ENCODE measurements at regions not wholly inside any gene's neighbourhood (a gene's known extent, or its start where the extent isn't known, plus 50 kb on each side); places are given as distances from the start of the nearest gene placed in this dataset.

DNA sequence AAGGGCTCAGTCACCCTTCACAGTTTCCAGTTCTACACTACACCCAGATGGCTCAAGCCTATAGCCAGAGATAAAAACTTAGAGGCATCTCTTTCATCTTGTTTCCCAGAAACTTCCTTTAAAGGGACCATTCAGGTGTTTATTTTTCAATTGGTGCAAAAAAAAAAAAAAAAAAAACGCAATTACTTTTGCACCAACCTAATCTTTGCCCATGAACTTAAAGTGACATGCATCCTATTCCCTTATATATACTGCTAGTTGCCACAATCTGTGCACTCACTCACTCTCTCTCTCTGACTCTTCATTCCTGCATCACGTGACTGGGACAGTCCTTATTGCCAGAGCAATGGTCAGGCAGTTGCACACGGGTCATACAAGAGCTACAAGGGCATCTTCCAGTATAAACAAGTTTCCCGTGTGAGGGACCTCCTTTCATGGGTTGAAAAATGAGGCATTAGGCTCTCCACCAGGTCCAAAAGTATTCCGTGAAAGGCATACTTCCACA is 789.4 kb downstream of the EPHA4 start:
- Histone ChIP-seq H3K4me3 (ENCODE audit: low read length) (no peak overlapping the region), H3K27me3 (ENCODE audit: insufficient read depth, low read length) (peaks cover 30% of the 10 kb centered on the region), H3K9me3 (ENCODE audit: insufficient read depth, low read depth, low read length) (peaks cover 5% of the 10 kb centered on the region; the same call in 1 of the 2 replicates), H3K4me1 (ENCODE audit: insufficient read depth, low read length) (peaks cover 6% of the 10 kb centered on the region; the same call in 1 of the 2 replicates), H3K36me3 (ENCODE audit: insufficient read depth, low read length) (no peaks in the 10 kb centered on the region), H3K9ac (ENCODE audit: low read depth, low read length) (no peak overlapping the region), H3K27ac (ENCODE audit: low read depth, low read length) (no peak overlapping the region)
- WGBS = 96% methylated on average over 5 of the region's 5 CpGs

DNA sequence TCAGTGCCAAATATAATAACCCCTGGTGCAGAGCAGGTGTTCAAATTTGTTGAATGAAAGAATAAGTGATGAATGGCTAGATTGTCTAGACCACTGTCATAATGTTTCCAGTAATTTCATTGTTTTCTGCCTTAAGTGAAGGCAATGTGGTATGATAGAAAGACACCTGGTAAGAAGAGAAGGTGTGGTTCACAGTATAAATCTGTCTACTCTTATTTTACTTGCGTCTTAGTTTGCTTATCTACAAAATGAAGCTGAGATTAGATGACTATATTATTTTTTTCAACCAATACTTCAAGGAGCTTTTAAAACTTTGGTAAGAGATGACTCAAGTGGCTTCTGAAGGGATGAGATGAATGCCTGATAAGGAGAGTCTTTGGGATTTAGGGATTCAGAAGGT is 788.4 kb downstream of the EPHA4 start:
- Histone ChIP-seq H3K9ac (ENCODE audit: low read depth, low read length) (no peak overlapping the region), H3K27ac (ENCODE audit: low read depth, low read length) (no peak overlapping the region), H3K36me3 (ENCODE audit: insufficient read depth, low read length) (no peaks in the 10 kb centered on the region), H3K27me3 (ENCODE audit: insufficient read depth, low read length) (peaks cover 26% of the 10 kb centered on the region), H3K9me3 (ENCODE audit: insufficient read depth, low read depth, low read length) (peaks cover 5% of the 10 kb centered on the region; the same call in 1 of the 2 replicates), H3K4me1 (ENCODE audit: insufficient read depth, low read length) (peaks cover 6% of the 10 kb centered on the region; the same call in 1 of the 2 replicates), H3K4me3 (ENCODE audit: low read length) (no peak overlapping the region)
- WGBS = no CpG with 5 or more reads among the region's 1 CpG

DNA sequence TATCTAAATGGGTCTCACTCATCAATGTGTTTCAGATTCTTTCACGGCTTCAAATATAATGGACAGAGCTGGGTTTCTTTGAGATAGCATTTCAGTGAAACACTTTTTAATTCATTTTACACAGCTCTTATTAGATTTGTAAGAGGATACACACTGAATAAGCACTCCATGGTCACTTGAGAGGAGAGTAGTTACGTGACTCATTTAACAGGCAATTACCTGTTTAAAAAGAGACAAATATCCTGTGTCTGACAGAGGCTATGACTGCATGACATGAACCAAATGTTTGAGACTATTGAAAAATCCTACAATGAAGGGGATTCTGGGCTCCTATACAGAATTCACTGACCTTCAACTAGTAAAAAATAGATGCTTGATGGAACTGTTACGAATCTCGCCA is 786.9 kb downstream of the EPHA4 start:
- H3K27me3 ChIP-seq (ENCODE audit: insufficient read depth, low read length) = peaks cover 24% of the 10 kb centered on the region
- WGBS = 98% methylated on average over 4 of the region's 4 CpGs
- peaks cover 6% of the 10 kb centered on the region; the same call in 1 of the 2 replicates for H3K4me1 ChIP-seq (ENCODE audit: insufficient read depth, low read length)
- no peak overlapping the region for H3K9ac ChIP-seq (ENCODE audit: low read depth, low read length)
- no peaks in the 10 kb centered on the region for H3K9me3 ChIP-seq (ENCODE audit: insufficient read depth, low read depth, low read length)
- H3K4me3 ChIP-seq (ENCODE audit: low read length) = no peak overlapping the region
- H3K36me3 ChIP-seq (ENCODE audit: insufficient read depth, low read length) = no peaks in the 10 kb centered on the region
- H3K27ac ChIP-seq (ENCODE audit: low read depth, low read length) = no peak overlapping the region

DNA sequence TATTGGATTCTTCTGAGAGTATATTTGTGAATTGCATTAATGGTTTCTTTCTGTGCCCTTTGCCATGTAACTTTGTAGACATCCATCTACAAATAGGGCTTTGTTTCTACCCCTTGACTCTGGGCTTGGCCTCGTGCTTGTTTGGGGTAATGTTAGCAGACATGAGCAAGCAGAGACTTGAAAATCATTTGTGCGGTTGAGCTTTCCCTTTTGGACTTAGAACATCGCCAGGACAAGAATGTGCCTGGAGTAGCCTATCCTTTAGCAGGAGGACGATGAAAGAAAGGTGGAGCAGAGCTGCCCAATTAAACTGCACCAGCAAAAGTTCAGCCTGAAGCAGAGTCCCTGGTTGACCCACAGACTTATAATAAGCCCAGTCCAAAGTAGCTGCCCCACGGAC is 785.9 kb downstream of the EPHA4 start:
- no peak overlapping the region for H3K9ac ChIP-seq (ENCODE audit: low read depth, low read length)
- 93% methylated on average over 5 of the region's 5 CpGs for WGBS
- no peaks in the 10 kb centered on the region for H3K9me3 ChIP-seq (ENCODE audit: insufficient read depth, low read depth, low read length)
- no peak overlapping the region for H3K27ac ChIP-seq (ENCODE audit: low read depth, low read length)
- H3K36me3 ChIP-seq (ENCODE audit: insufficient read depth, low read length) = no peaks in the 10 kb centered on the region
- no peak overlapping the region for H3K4me3 ChIP-seq (ENCODE audit: low read length)
- H3K27me3 ChIP-seq (ENCODE audit: insufficient read depth, low read length) = peaks cover 15% of the 10 kb centered on the region
- H3K4me1 ChIP-seq (ENCODE audit: insufficient read depth, low read length) = peaks cover 6% of the 10 kb centered on the region; the same call in 1 of the 2 replicates

DNA sequence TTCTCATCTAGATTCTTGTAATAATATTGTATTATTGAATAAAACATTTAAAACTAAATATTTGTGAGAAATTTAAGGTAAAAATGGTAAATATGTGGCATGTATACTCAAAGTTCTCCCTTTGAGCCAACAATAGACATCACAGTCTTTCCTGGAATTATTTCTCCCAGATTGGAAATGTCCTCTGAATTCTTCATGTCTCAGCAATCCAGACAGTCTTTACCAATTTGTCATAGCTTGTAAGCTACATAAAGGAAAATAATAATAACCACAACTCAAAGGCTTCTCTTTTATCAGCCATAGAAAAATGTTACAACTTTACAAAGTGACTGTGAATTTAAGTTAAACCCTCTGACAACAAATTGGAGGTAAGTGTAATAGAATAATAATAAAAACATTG is 784.9 kb downstream of the EPHA4 start:
- no peak overlapping the region for H3K27ac ChIP-seq (ENCODE audit: low read depth, low read length)

DNA sequence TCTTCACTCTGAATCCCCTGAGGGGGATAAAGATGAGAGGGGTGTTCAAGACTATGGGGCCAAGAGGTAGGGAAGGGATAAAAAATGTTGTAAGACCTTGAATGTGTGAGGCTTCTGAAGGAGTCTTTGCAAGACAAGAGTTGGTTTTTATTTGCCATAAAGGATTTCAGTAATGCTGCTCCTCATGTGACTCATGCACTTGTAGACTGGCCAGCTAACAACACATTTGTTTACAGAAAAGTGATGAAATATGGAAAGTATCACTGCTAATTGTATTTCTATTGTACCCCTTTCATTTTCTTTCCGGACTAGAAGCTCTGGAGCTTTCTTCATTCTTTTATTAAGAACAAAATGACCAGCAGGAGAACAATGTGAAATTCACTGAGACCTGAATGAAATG is 782.1 kb downstream of the EPHA4 start:
- Histone ChIP-seq H3K27me3 (ENCODE audit: insufficient read depth, low read length) (no peaks in the 10 kb centered on the region), H3K4me3 (ENCODE audit: low read length) (no peak overlapping the region), H3K4me1 (ENCODE audit: insufficient read depth, low read length) (no peaks in the 10 kb centered on the region), H3K27ac (ENCODE audit: low read depth, low read length) (no peak overlapping the region), H3K9ac (ENCODE audit: low read depth, low read length) (no peak overlapping the region), H3K36me3 (ENCODE audit: insufficient read depth, low read length) (no peaks in the 10 kb centered on the region), H3K9me3 (ENCODE audit: insufficient read depth, low read depth, low read length) (no peaks in the 10 kb centered on the region)
- WGBS = 100% methylated on average over 1 of the region's 1 CpG

More for the DNA sequence above, 784.9 kb downstream of the EPHA4 start:
- Histone ChIP-seq H3K4me1 (ENCODE audit: insufficient read depth, low read length) (no peaks in the 10 kb centered on the region), H3K27me3 (ENCODE audit: insufficient read depth, low read length) (peaks cover 15% of the 10 kb centered on the region), H3K36me3 (ENCODE audit: insufficient read depth, low read length) (no peaks in the 10 kb centered on the region), H3K4me3 (ENCODE audit: low read length) (no peak overlapping the region), H3K9ac (ENCODE audit: low read depth, low read length) (no peak overlapping the region), H3K9me3 (ENCODE audit: insufficient read depth, low read depth, low read length) (no peaks in the 10 kb centered on the region)

DNA sequence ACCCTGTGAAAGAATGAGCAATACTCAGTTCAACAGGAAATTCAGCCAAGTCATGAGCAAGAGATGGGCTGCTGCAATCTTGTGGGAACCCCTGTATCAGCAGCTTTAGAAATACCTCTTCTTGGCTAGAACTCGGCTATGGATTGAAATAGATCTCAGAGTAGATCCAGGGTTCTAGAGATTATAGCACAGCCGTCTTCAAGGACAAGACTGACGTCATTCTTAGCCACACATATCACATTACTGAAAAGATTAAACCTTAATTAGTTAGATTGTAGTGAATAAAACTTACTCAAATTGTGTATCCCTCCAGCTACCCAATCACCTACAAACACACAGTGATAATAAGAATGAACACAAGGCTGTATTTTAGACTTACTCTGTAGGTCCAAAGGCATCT is 776.4 kb downstream of the EPHA4 start:
- H3K4me3 ChIP-seq (ENCODE audit: low read length) = no peak overlapping the region
- no peak overlapping the region for H3K27ac ChIP-seq (ENCODE audit: low read depth, low read length)
- H3K9ac ChIP-seq (ENCODE audit: low read depth, low read length) = no peak overlapping the region
- H3K4me1 ChIP-seq (ENCODE audit: insufficient read depth, low read length) = no peaks in the 10 kb centered on the region
- WGBS = 100% methylated on average over 2 of the region's 3 CpGs
- no peaks in the 10 kb centered on the region for H3K27me3 ChIP-seq (ENCODE audit: insufficient read depth, low read length)
- H3K9me3 ChIP-seq (ENCODE audit: insufficient read depth, low read depth, low read length) = no peaks in the 10 kb centered on the region
- H3K36me3 ChIP-seq (ENCODE audit: insufficient read depth, low read length) = no peaks in the 10 kb centered on the region

DNA sequence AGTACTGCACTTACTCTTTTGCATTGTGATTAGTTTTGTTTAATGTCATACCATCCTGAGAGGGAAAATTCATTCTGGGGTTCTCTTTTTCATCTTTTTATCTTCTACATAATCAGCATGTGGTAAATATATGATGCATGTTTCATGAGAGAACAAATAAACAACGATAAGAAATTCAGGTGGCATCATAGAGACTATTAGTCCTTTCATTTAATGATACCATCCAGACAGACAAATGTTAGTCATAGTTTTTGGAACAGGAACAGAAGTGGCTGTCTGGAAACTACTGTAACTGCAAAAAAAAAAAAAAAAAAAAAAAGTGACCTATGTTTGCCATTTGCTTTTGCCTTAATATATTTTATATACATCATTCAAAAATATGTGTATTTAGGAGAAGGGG is 761.0 kb downstream of the EPHA4 start:
- Histone ChIP-seq H3K4me3 (ENCODE audit: low read length) (no peak overlapping the region), H3K36me3 (ENCODE audit: insufficient read depth, low read length) (no peaks in the 10 kb centered on the region), H3K27ac (ENCODE audit: low read depth, low read length) (no peak overlapping the region), H3K4me1 (ENCODE audit: insufficient read depth, low read length) (no peaks in the 10 kb centered on the region), H3K27me3 (ENCODE audit: insufficient read depth, low read length) (no peaks in the 10 kb centered on the region), H3K9ac (ENCODE audit: low read depth, low read length) (no peak overlapping the region), H3K9me3 (ENCODE audit: insufficient read depth, low read depth, low read length) (no peaks in the 10 kb centered on the region)
- no CpG with 5 or more reads among the region's 1 CpG for WGBS

DNA sequence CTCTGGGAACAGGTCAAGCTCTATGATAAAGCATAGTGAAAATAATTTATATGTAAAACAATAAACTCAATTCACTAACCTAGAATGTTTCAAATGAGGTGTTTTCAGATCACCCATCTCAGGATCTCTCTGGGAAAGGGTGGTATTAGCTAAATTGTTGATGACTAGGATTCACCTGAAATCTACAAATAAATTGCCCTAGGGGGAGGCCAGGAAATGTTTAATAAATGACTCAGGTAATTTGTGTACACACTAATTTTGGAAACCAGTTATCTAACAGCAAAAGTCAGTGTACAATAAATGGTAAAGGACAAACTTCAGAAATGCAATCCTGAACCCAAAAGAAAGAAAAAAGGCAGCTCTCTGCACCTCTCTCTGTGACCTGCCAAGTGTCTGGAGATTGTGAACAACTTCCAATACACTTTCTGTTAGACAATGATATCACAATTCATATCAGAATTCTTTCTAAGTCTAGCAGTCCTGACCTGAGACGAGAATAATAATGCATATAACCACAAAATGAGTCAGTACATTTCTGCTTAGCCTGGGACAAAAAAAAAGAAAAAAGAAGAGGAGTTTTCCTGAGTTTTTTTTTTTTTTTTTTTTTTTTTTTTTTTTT is 760.0 kb downstream of the EPHA4 start:
- Histone ChIP-seq H3K36me3 (ENCODE audit: insufficient read depth, low read length) (no peaks in the 10 kb centered on the region), H3K27me3 (ENCODE audit: insufficient read depth, low read length) (no peaks in the 10 kb centered on the region), H3K9ac (ENCODE audit: low read depth, low read length) (no peak overlapping the region), H3K27ac (ENCODE audit: low read depth, low read length) (no peak overlapping the region), H3K4me1 (ENCODE audit: insufficient read depth, low read length) (no peaks in the 10 kb centered on the region), H3K4me3 (ENCODE audit: low read length) (no peak overlapping the region), H3K9me3 (ENCODE audit: insufficient read depth, low read depth, low read length) (no peaks in the 10 kb centered on the region)
- WGBS = 100% methylated on average over 1 of the region's 1 CpG

DNA sequence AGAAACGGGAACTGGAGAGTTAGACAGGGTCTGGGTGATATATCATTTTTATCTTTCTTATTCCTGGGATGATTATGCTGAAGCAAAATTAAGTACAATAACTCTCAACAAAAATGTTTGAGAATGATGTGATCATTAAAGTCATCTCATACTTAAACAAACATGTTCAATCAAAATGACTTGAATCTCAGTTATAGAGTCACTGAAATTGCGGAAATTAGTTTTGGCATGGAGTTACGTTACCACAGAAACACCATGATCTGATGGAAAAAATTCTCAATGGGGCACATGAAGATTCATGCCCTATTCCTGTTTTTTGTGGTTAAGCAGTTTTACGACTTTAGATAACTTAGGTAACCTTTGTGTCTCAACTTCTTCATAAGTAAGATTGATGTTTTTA is 757.7 kb downstream of the EPHA4 start:
- H3K9me3 ChIP-seq (ENCODE audit: insufficient read depth, low read depth, low read length) = no peaks in the 10 kb centered on the region
- no peaks in the 10 kb centered on the region for H3K36me3 ChIP-seq (ENCODE audit: insufficient read depth, low read length)
- H3K4me3 ChIP-seq (ENCODE audit: low read length) = no peak overlapping the region
- WGBS = 73% methylated on average over 4 of the region's 4 CpGs
- no peak overlapping the region for H3K27ac ChIP-seq (ENCODE audit: low read depth, low read length)
- H3K9ac ChIP-seq (ENCODE audit: low read depth, low read length) = no peak overlapping the region
- H3K4me1 ChIP-seq (ENCODE audit: insufficient read depth, low read length) = no peaks in the 10 kb centered on the region
- H3K27me3 ChIP-seq (ENCODE audit: insufficient read depth, low read length) = no peaks in the 10 kb centered on the region

DNA sequence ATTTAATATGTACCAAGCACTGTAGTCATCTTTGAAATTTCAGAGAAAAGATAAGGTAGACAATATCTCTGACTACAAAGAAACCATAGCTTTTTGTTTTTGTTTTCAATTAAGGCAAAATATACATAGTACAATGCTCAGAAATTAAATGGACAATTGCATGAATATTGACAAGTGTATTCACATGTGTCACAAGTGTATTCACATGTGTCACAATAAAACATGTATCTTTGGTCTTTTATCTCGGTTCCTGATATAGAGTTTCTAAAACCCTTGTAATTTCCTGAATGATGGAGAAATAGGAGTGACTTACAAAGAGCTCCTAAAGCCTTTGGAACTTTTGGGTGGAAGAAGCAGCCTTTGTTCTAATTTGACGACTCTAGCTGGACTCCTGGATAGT is 756.4 kb downstream of the EPHA4 start:
- no peaks in the 10 kb centered on the region for H3K36me3 ChIP-seq (ENCODE audit: insufficient read depth, low read length)
- H3K4me1 ChIP-seq (ENCODE audit: insufficient read depth, low read length) = no peaks in the 10 kb centered on the region
- no peak overlapping the region for H3K27ac ChIP-seq (ENCODE audit: low read depth, low read length)
- H3K27me3 ChIP-seq (ENCODE audit: insufficient read depth, low read length) = no peaks in the 10 kb centered on the region
- H3K9me3 ChIP-seq (ENCODE audit: insufficient read depth, low read depth, low read length) = no peaks in the 10 kb centered on the region
- WGBS = 89% methylated on average over 2 of the region's 2 CpGs
- no peak overlapping the region for H3K9ac ChIP-seq (ENCODE audit: low read depth, low read length)
- H3K4me3 ChIP-seq (ENCODE audit: low read length) = no peak overlapping the region

DNA sequence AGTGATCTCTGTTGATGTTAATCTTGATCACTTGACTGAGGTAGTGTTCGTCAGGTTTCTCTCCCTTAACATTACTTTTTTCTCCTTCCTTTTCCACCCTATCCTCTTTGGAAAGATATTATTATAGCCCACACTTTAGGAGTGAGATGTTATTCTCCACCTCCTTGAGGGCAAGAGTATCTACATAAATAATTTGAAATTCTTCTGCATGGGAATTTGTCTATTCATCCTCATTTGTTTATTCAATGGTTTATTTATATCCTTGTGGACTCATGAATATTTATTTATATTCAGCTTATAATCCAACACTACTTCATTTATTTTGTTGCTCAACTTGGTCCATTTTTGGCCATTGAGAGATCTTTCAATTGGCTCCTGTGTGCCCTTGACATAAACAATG is 750.4 kb downstream of the EPHA4 start:
- WGBS = 100% methylated on average over 1 of the region's 1 CpG
- H3K27ac ChIP-seq (ENCODE audit: low read depth, low read length) = no peak overlapping the region
- H3K9ac ChIP-seq (ENCODE audit: low read depth, low read length) = no peak overlapping the region
- no peaks in the 10 kb centered on the region for H3K4me1 ChIP-seq (ENCODE audit: insufficient read depth, low read length)
- H3K9me3 ChIP-seq (ENCODE audit: insufficient read depth, low read depth, low read length) = no peaks in the 10 kb centered on the region
- H3K36me3 ChIP-seq (ENCODE audit: insufficient read depth, low read length) = no peaks in the 10 kb centered on the region
- H3K4me3 ChIP-seq (ENCODE audit: low read length) = no peak overlapping the region
- no peaks in the 10 kb centered on the region for H3K27me3 ChIP-seq (ENCODE audit: insufficient read depth, low read length)
